Esophagus squamous epithelium (tissue), 5 donors: ENCODE measurements at regions not wholly inside any gene's neighbourhood (a gene's known extent, or its start where the extent isn't known, plus 50 kb on each side); places are given as distances from the start of the nearest gene placed in this dataset.

ENCODE experiments used
- DNase-seq: peaks from one replicate; lab custom pipeline; 2025; lab: John Stamatoyannopoulos, UW
- H3K27ac ChIP-seq, 4 donors: fragments of 200-600 bp; sonication (generic); one replicate each; pipeline ENCODE4 v1.5.1; 2016 to 2019; ENCODE audit warnings: mild to moderate bottlenecking in 1 of 4
- H3K27me3 ChIP-seq, 4 donors: fragments of 200-600 bp; sonication (generic); 1 replicate in 3 of 4; 2 replicates in 1 of 4; pipeline versions ENCODE4 v1.5.1 to v1.6.0; 2017 to 2021; ENCODE audit warnings: antibody characterized with exemption in 1 of 4
- H3K36me3 ChIP-seq, 3 donors: fragments of 200-600 bp; sonication (generic); one replicate each; pipeline ENCODE4 v1.5.1; 2016 to 2019
- H3K4me1 ChIP-seq, 3 donors: fragments of 200-600 bp; sonication (generic); one replicate each; pipeline ENCODE4 v1.5.1; 2017 to 2019
- H3K4me3 ChIP-seq, 4 donors: fragments of 200-600 bp; sonication (generic); 1 replicate in 3 of 4; 2 replicates in 1 of 4; pipeline ENCODE4 v1.5.1; 2016 to 2019; ENCODE audit warnings: mild to moderate bottlenecking in 2 of 4, moderate library complexity in 1 of 4
- H3K9me3 ChIP-seq, 3 donors: fragments of 200-600 bp; sonication (generic); one replicate each; pipeline ENCODE4 v1.5.1; 2016 to 2019
- CTCF ChIP-seq, 6 experiments: fragments of 450-650 bp in 4 of 6; fragments of 200-600 bp in 2 of 6; sonication (generic) in 2 of 6; IDR thresholded peaks; one replicate each; pipeline ENCODE4 v1.5.1; 2016 to 2019; ENCODE audit warnings: antibody characterized with exemption in 6 of 6, mild to moderate bottlenecking in 4 of 6, moderate library complexity in 4 of 6
- POLR2A ChIP-seq, 4 donors: fragments of 450-650 bp; IDR thresholded peaks; one replicate each; pipeline ENCODE4 v1.6.1; 2017; ENCODE audit warnings: antibody characterized with exemption in 4 of 4, mild to moderate bottlenecking in 4 of 4, moderate library complexity in 3 of 4
- WGBS, 2 donors: methylation state at CpG; one replicate each; pipeline ENCODE4 v1.1.5; 2018; 5-methylcytosine and 5-hydroxymethylcytosine counted together
- intact Hi-C: fragments of 100-400 bp; cut with DNase I; formaldehyde crosslinking; loops from one replicate; pipeline ENCODE4 v1.15.0; 2022
- donor health status: DM: yes; HTN: yes; CAD: no.

- Histone ChIP-seq H3K4me1 (peaks cover 0 to 12% (median 8%) of the 10 kb centered on the region in 3 donors), H3K36me3 (no peaks in the 10 kb centered on the region), H3K27ac (no peak overlapping the region), H3K9me3 (no peaks in the 10 kb centered on the region), H3K4me3 (no peak overlapping the region), H3K27me3 (peaks cover 0 to 29% (median 0%) of the 10 kb centered on the region in 4 donors)
- intact Hi-C loops: no loop called here
- TF ChIP-seq POLR2A (IDR thresholded peaks at IDR 0.05) (no peak), CTCF (IDR thresholded peaks at IDR 0.05) (no peak)
- DNase-seq: no peak
- WGBS, 2 donors: 65 to 78% methylated on average over 1 to 3 of the region's 4 CpGs
Measured at GRCh38 chr5:10860645-10861422, 99.8 kb upstream of the DAP start.

- intact Hi-C loops: no loop called here
- Histone ChIP-seq H3K27ac (no peak overlapping the region), H3K27me3 (peaks cover 0 to 29% (median 0%) of the 10 kb centered on the region in 4 donors), H3K4me1 (peaks cover 0 to 12% (median 8%) of the 10 kb centered on the region in 3 donors), H3K9me3 (no peaks in the 10 kb centered on the region), H3K36me3 (no peaks in the 10 kb centered on the region), H3K4me3 (no peak overlapping the region)
- no peak for DNase-seq
- TF ChIP-seq POLR2A (IDR thresholded peaks at IDR 0.05): no peak
- TF ChIP-seq CTCF (IDR thresholded peaks at IDR 0.05): no peak
- 78 to 87% methylated on average over 5 to 7 of the region's 9 CpGs for WGBS, 2 donors
Measured at GRCh38 chr5:10860196-10860543, 99.1 kb upstream of the DAP start.

- peaks cover 0 to 29% (median 0%) of the 10 kb centered on the region in 4 donors for H3K27me3 ChIP-seq
- intact Hi-C loops: no loop called here
- no peaks in the 10 kb centered on the region for H3K9me3 ChIP-seq
- H3K27ac ChIP-seq: no peak overlapping the region
- 52 to 66% methylated on average over 15 of the region's 15 CpGs for WGBS, 2 donors
- TF ChIP-seq POLR2A (IDR thresholded peaks at IDR 0.05) (no peak), CTCF (IDR thresholded peaks at IDR 0.05) (no peak)
- no peak overlapping the region for H3K4me3 ChIP-seq
- H3K36me3 ChIP-seq: no peaks in the 10 kb centered on the region
- H3K4me1 ChIP-seq: peaks cover 0 to 12% (median 8%) of the 10 kb centered on the region in 3 donors
- DNase-seq: no peak
Measured at GRCh38 chr5:10859393-10860195, 98.6 kb upstream of the DAP start.

GRCh38 chr5:10858945-10859344 is 97.9 kb upstream of the DAP start:
- 72 to 77% methylated on average over 7 to 9 of the region's 9 CpGs for WGBS, 2 donors
- H3K27me3 ChIP-seq: peaks cover 0 to 29% (median 0%) of the 10 kb centered on the region in 4 donors
- no peaks in the 10 kb centered on the region for H3K36me3 ChIP-seq
- no peak overlapping the region for H3K4me3 ChIP-seq
- H3K27ac ChIP-seq: no peak overlapping the region
- H3K4me1 ChIP-seq: peaks cover 0 to 12% (median 8%) of the 10 kb centered on the region in 3 donors
- no peak for TF ChIP-seq POLR2A (IDR thresholded peaks at IDR 0.05)
- no peak for TF ChIP-seq CTCF (IDR thresholded peaks at IDR 0.05)
- DNase-seq: no peak
- H3K9me3 ChIP-seq: no peaks in the 10 kb centered on the region
- intact Hi-C loops: no loop called here

GRCh38 chr5:10858307-10858706 is 97.3 kb upstream of the DAP start:
- H3K36me3 ChIP-seq: no peaks in the 10 kb centered on the region
- no peak for DNase-seq
- no peak overlapping the region for H3K27ac ChIP-seq
- H3K27me3 ChIP-seq: peaks cover 0 to 29% (median 0%) of the 10 kb centered on the region in 4 donors
- TF ChIP-seq POLR2A (IDR thresholded peaks at IDR 0.05) (no peak), CTCF (IDR thresholded peaks at IDR 0.05) (no peak)
- intact Hi-C loops: no loop called here
- WGBS, 2 donors: 44 to 49% methylated on average over 5 of the region's 5 CpGs
- H3K4me3 ChIP-seq: no peak overlapping the region
- peaks cover 0 to 12% (median 8%) of the 10 kb centered on the region in 3 donors for H3K4me1 ChIP-seq
- no peaks in the 10 kb centered on the region for H3K9me3 ChIP-seq
